WI38 (cell line): ENCODE measurements at regions not wholly inside any gene's neighbourhood (a gene's known extent, or its start where the extent isn't known, plus 50 kb on each side); places are given as distances from the start of the nearest gene placed in this dataset.
A peak's percentile ranks its signal among the peaks of the same experiment; 100 is the strongest.

Experiments used
- H3K4me3 ChIP-seq: 2 replicates; pipeline ENCODE4 v1.5.1; 2011; ENCODE audit warnings: low read depth, mild to moderate bottlenecking, control low read depth, low read length
- TF ChIP-seq, protein P1 (sequence below): IDR thresholded peaks from 2 replicates; pipeline ENCODE4 v1.5.1; 2012; ENCODE audit warnings: low read depth, mild to moderate bottlenecking, control low read depth, low read length

- TF ChIP-seq, protein P1, sequence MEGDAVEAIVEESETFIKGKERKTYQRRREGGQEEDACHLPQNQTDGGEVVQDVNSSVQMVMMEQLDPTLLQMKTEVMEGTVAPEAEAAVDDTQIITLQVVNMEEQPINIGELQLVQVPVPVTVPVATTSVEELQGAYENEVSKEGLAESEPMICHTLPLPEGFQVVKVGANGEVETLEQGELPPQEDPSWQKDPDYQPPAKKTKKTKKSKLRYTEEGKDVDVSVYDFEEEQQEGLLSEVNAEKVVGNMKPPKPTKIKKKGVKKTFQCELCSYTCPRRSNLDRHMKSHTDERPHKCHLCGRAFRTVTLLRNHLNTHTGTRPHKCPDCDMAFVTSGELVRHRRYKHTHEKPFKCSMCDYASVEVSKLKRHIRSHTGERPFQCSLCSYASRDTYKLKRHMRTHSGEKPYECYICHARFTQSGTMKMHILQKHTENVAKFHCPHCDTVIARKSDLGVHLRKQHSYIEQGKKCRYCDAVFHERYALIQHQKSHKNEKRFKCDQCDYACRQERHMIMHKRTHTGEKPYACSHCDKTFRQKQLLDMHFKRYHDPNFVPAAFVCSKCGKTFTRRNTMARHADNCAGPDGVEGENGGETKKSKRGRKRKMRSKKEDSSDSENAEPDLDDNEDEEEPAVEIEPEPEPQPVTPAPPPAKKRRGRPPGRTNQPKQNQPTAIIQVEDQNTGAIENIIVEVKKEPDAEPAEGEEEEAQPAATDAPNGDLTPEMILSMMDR: no peak
- H3K4me3 ChIP-seq: no peak overlapping the region
These were observed 285.6 kb upstream of the TPM1 start for GRCh38 chr15:62756995-62757360.

- TF ChIP-seq, protein P1: no peak
- no peak overlapping the region for H3K4me3 ChIP-seq
These were observed 285.0 kb upstream of the TPM1 start for GRCh38 chr15:62757535-62757934.

GRCh38 chr15:62758126-62758951, 284.2 kb upstream of the TPM1 start:
- H3K4me3 ChIP-seq: peak overlapping the region; percentile 14; the same call in 1 of the 2 replicates
- TF ChIP-seq, protein P1: no peak

DNA sequence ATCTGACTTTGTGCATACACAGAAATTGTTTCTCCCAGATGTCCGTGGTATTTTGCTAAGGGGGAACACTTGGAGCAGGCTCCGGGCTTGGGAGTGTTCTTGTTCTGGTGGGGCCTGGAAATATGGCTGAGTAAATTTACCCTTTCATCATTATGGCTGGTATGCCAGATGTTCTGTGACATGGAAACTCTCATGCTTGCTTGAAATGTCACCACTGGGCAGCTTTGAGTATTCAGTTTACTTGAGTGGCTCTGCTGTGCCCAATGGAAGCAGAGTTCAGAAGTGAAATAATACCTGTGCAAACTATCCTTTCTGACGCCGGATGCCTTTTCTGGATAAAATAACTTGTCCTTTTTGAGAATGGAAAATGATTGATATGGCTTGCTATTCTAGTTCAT, 283.6 kb upstream of the TPM1 start:
- TF ChIP-seq, protein P1: no peak
- H3K4me3 ChIP-seq: no peak overlapping the region

DNA sequence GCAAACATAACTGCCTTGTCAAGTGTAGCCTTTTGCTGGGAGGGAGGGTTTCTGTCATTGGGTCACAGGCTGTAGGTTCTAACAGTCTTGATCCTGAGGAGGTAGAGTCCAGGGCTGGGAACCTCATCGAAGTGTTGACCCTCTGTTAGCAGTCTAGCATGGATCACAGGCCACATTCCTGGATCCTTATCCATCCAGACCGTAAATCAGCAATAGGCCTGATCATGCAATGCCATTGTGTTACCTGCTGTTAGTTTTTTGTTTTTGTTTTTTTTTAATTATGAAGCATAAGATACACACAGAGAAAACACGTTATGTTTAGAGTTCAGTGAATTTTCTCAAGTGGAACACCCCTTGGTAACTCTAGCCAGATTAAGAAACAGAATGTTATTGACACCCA, 282.0 kb upstream of the TPM1 start:
- TF ChIP-seq, protein P1: no peak
- H3K4me3 ChIP-seq: no peak overlapping the region

DNA sequence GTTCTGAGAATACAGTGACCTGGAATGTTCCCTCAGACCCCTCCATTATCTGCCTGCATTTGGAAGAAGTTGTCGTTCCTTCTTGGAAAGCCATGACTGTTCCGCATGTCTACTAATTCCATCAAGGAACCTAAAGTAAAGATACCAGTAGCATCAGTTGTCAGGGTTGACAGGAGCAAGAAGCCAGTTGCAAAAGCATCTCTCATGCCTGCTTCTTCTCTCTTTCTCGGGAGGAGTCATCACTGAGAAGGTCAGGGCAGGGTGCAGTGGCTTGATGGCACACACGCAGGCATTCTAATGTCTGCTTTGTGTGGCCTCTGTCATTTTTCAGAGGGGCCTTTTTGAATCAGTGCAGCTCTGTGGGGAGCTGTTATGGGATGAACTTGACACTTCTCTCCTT, 276.6 kb upstream of the TPM1 start:
- no peak overlapping the region for H3K4me3 ChIP-seq
- TF ChIP-seq, protein P1: no peak

DNA sequence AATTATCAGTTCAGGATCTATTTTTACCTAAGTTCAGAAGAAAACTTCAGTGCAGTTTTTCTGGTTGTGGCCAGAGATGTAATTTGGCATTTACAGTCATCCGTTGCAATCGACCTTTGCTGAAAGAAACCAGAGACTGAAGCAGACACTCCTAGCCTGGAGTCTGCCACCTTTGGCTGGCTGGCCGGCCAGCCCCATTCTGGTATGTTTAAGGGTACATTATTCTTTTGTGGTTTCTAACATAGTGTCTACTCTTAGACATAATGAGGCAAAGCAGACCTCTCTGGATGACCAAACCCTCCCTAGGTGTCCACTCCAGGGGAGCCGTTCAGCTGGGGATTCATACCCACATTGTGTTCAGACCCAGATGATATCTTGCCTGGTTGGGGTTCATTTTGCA, 275.9 kb upstream of the TPM1 start:
- TF ChIP-seq, protein P1: no peak
- no peak overlapping the region for H3K4me3 ChIP-seq
